Nephron (organoid): ENCODE measurements at regions not wholly inside any gene's neighbourhood (a gene's known extent, or its start where the extent isn't known, plus 50 kb on each side); places are given as distances from the start of the nearest gene placed in this dataset.

Experiments
- H3K27ac Mint-ChIP-seq, 3 experiments: 2 replicates each; pipeline ENCODE4 v1.8.0; 2020; ENCODE audit warnings: mixed read lengths in 3 of 3, mild to moderate bottlenecking in 2 of 3, moderate library complexity in 1 of 3
- H3K27me3 Mint-ChIP-seq: 2 replicates; pipeline ENCODE4 v1.8.0; 2021; ENCODE audit warnings: low read depth, mild to moderate bottlenecking, moderate library complexity, mixed read lengths
- H3K36me3 Mint-ChIP-seq: 2 replicates; pipeline ENCODE4 v1.8.0; 2020; ENCODE audit warnings: low read depth, mixed read lengths
- H3K4me1 Mint-ChIP-seq: 2 replicates; pipeline ENCODE4 v1.8.0; 2020; ENCODE audit warnings: mixed read lengths
- H3K4me3 Mint-ChIP-seq, 3 experiments: 2 replicates each; pipeline ENCODE4 v1.8.0; 2020; ENCODE audit warnings: mild to moderate bottlenecking in 3 of 3, mixed read lengths in 3 of 3, moderate library complexity in 2 of 3
- H3K9me3 Mint-ChIP-seq: 2 replicates; pipeline ENCODE4 v1.8.0; 2020; ENCODE audit warnings: mixed read lengths
- CTCF ChIP-seq, 3 experiments: fragments of 200-600 bp; sonication (generic); IDR thresholded peaks; one replicate each; pipeline ENCODE4 v1.5.0; 2021; ENCODE audit warnings: antibody characterized with exemption in 3 of 3; ENCODE audit not compliant: unreplicated experiment in 3 of 3

GRCh38 chr10:64096941-64097340 lies 575.7 kb downstream of the REEP3 start:
- Mint-ChIP-seq H3K4me1 (peaks cover under 1% of the 10 kb centered on the region), H3K27ac (no peak overlapping the region), H3K9me3 (no peaks in the 10 kb centered on the region), H3K4me3 (no peak overlapping the region), H3K27me3 (no peaks in the 10 kb centered on the region), H3K36me3 (no peaks in the 10 kb centered on the region)
- TF ChIP-seq CTCF (IDR thresholded peaks at IDR 0.05; ENCODE audit: unreplicated experiment in 3 of 3), result no peak

- H3K27me3 Mint-ChIP-seq, result no peaks in the 10 kb centered on the region
- no peak for TF ChIP-seq CTCF (IDR thresholded peaks at IDR 0.05; ENCODE audit: unreplicated experiment in 3 of 3)
- no peaks in the 10 kb centered on the region for H3K36me3 Mint-ChIP-seq
- no peaks in the 10 kb centered on the region for H3K9me3 Mint-ChIP-seq
- H3K4me3 Mint-ChIP-seq, result no peak overlapping the region
- H3K4me1 Mint-ChIP-seq, result no peaks in the 10 kb centered on the region
- H3K27ac Mint-ChIP-seq, result no peak overlapping the region
These were observed 576.4 kb downstream of the REEP3 start for GRCh38 chr10:64097391-64098122.

- no peak for TF ChIP-seq CTCF (IDR thresholded peaks at IDR 0.05; ENCODE audit: unreplicated experiment in 3 of 3)
- Mint-ChIP-seq H3K9me3 (no peaks in the 10 kb centered on the region), H3K4me1 (no peaks in the 10 kb centered on the region), H3K27me3 (no peaks in the 10 kb centered on the region), H3K36me3 (no peaks in the 10 kb centered on the region), H3K4me3 (no peak overlapping the region), H3K27ac (no peak overlapping the region)
These were observed 577.8 kb downstream of the REEP3 start for GRCh38 chr10:64098994-64099393.

- no peak overlapping the region for H3K27ac Mint-ChIP-seq
- no peak for TF ChIP-seq CTCF (IDR thresholded peaks at IDR 0.05; ENCODE audit: unreplicated experiment in 3 of 3)
- no peak overlapping the region for H3K4me3 Mint-ChIP-seq
- no peaks in the 10 kb centered on the region for H3K4me1 Mint-ChIP-seq
- H3K9me3 Mint-ChIP-seq, result no peaks in the 10 kb centered on the region
- no peaks in the 10 kb centered on the region for H3K36me3 Mint-ChIP-seq
- H3K27me3 Mint-ChIP-seq, result no peaks in the 10 kb centered on the region
These were observed 580.5 kb downstream of the REEP3 start for GRCh38 chr10:64101606-64102263.

GRCh38 chr10:64102264-64102633 lies 581.0 kb downstream of the REEP3 start:
- Mint-ChIP-seq H3K4me1 (peaks cover 4% of the 10 kb centered on the region), H3K27ac (no peak overlapping the region), H3K36me3 (no peaks in the 10 kb centered on the region), H3K27me3 (no peaks in the 10 kb centered on the region), H3K9me3 (no peaks in the 10 kb centered on the region), H3K4me3 (no peak overlapping the region)
- TF ChIP-seq CTCF (IDR thresholded peaks at IDR 0.05; ENCODE audit: unreplicated experiment in 3 of 3), result no peak

- H3K27ac Mint-ChIP-seq, result no peak overlapping the region
- H3K4me1 Mint-ChIP-seq, result peaks cover 6% of the 10 kb centered on the region
- no peak overlapping the region for H3K4me3 Mint-ChIP-seq
- H3K27me3 Mint-ChIP-seq, result no peaks in the 10 kb centered on the region
- no peak for TF ChIP-seq CTCF (IDR thresholded peaks at IDR 0.05; ENCODE audit: unreplicated experiment in 3 of 3)
- no peaks in the 10 kb centered on the region for H3K9me3 Mint-ChIP-seq
- H3K36me3 Mint-ChIP-seq, result no peaks in the 10 kb centered on the region
These were observed 581.7 kb downstream of the REEP3 start for GRCh38 chr10:64102916-64103315.
